GM21360 (cell line): ENCODE measurements at regions not wholly inside any gene's neighbourhood (a gene's known extent, or its start where the extent isn't known, plus 50 kb on each side); places are given as distances from the start of the nearest gene placed in this dataset.
A peak's percentile ranks its signal among the peaks of the same experiment; 100 is the strongest.

Source experiments
- ATAC-seq: cut with Tn5 transposase; IDR thresholded peaks from one replicate; pipeline ENCODE4 v1.9.1; 2021; ENCODE audit warnings: mild to moderate bottlenecking, moderate library complexity; ENCODE audit not compliant: unreplicated experiment

DNA sequence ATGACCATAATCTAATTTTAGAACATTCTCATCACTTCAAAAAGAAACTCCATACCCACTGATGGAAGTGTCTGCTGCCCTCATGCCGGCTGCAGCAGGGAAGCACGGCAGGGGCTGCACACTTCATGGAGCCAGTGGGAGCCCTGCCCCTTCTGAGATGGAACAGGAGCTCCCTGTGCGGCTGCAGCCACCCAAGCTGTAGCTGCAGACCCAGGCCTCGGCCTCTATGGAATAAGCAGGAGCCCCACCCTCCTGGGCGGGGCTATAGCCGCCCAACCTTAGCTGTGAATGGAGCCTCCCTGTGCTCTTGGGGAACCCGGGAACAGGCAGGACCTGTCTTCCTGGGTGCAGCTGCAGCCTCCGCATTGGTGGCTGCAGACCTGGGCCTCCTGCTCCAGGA, 128.5 kb downstream of the NUDT12 start:
- no peak for ATAC-seq

DNA sequence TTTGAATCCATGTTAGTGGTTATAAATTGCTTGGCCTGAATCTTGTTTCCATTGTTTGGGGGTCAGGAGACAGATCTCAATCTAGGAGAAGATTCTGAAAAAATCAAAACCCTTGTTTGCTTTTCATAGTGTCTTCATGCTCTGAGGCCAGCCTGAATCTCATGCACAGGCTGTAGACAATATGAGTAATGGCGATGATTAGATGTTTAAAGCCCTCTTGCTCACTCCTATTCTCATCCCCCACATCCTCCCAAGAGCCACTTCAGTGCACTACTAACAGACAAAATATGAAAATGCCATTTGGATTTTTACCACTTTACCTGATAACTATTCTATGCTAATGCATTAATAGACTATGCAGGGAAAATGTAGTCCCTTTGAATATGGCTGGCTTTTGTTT, 129.4 kb downstream of the NUDT12 start:
- no peak for ATAC-seq

DNA sequence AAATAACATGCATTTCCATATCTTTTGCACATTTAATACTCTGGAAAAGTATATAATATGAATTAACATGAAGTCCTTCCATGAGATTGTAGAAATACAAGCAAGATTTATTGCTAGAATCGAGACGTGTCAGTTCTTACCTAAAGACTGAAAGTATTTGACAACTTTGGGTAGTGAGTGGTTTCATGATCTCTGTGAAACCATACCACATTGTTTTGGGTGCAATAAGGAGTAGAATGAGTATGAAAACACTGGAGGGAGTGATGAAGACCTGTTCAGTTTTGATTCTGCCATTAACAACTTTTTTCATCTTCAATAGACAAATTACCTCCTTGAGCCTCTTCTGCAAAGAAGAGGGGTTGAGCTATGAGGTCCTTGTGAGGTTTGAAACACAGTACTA, 133.7 kb downstream of the NUDT12 start:
- no peak for ATAC-seq

DNA sequence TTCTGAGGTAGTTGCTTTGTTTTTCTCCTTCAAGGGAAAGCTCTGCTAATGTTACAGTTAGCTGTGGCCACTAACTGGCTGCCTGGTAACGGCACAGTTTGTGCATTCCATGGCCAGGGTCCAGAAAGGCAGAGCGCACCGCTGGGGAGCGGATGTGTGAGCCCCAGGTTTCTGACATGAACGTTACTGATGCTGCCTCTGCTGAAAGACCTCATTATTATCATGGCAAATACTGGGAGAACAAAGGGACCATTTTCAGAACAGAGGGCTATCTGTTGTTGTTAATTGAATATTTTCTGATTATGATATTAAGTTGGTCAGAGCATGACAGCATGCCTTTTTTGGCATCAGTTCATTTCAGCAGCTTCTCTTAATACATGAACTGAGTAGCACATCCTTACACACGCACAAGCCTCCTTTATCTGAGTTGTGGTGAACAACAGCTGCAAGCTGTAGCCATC, 134.1 kb downstream of the NUDT12 start:
- no peak for ATAC-seq

DNA sequence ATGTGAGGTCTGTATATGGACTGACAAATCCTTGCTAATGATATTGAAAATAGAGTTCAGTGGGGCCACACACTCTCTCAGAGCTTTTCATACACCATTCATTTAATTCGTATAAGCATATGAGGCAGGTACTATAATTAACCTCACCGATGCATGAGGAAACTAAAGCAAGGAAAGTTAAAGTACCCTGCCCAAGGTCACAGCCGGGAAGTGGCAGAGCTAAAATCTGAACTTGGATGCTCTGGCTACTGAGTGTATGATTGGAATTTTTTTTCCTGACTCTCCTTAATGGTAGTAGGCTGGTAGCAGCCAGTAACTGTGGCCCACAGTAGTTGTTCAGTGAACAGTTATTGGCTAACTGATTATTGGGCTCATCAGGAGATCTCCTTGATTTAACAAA, 135.3 kb downstream of the NUDT12 start:
- ATAC-seq = no peak

DNA sequence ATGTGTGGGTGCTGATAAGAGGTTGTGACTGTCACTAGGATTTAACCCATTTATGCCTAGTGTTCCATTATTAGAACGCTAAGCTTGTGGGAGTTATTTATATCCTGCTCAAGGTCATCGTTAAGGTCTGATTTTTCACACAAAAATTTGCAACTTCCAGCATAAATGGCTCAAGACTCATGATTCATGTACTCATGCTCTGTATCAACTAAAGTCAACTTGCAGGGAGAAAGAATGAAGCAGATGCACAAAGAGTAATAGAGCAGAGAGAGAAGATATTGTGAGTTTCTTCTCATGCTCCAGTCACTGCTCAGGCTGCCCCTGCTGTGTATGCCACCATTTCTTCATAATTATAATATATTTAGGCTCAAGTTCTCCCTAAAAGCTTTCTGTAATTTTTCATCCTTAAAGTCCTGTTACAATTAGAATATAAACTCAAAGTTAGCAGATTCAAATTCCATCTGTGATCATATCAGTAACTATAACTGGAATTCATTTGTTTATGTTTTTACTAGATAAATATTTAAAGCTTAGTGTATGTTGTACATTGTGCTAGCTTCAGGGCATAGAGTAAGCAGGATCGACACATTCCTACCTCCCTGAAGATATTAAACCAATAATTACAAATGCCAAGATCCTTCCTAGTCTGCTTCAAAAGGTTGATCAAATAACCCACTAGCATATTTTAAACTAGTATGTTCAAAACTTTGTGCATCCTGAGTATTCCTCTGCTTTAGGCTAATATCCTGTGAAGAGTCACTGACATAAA, 136.7 kb downstream of the NUDT12 start:
- no peak for ATAC-seq

DNA sequence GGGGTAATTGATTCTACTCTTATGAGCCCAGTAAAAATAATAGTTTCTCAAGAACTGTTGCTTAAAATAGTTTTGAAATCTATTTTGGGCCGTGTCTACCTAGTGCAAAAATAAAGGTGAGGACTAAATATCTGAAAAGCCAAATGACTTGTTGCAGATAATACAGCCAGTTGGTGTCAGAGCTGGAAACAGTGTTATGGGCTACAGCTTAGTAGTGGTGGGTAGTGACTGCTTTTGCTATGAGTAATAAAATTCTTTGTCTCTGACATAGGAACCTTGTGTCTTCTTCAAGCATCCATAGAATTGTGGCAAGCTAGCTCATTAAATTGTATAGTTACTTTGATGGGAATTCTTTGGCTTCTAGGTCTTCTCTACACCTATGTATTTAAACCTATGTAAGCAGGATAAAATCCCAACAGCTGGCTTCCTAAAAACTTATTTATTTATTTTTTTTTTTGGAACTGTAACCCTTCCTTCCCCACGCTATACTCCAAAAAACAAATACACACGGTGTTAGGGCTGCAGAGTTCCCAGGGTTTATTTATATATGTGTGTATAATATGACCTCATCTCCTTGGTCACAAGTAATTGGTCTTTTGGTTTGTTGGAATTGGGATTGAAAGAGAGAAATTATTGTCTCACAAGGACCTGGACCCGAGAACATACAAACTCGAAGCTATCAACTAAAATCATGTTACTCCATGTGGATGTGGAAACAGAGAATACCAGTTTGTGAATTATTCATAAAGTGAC, 138.0 kb downstream of the NUDT12 start:
- ATAC-seq = peak; percentile 71

DNA sequence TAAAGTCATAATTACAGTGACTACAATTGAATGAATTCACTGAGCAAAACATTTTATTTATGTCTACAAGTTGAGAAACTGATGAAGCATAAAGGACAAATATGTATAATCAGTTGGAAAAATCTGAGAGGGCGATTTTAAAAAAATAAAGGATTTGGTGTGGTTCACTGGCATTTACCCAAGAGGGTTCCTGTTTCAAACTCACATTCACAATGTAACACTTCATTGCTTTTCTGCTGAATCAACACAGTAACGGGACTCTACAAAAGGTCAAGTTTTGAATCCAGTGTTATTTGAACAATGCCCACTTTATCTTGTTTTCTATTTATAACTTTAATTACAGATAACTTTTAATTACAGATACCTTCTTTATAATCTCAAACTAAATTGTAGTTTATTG, 138.6 kb downstream of the NUDT12 start:
- no peak for ATAC-seq

DNA sequence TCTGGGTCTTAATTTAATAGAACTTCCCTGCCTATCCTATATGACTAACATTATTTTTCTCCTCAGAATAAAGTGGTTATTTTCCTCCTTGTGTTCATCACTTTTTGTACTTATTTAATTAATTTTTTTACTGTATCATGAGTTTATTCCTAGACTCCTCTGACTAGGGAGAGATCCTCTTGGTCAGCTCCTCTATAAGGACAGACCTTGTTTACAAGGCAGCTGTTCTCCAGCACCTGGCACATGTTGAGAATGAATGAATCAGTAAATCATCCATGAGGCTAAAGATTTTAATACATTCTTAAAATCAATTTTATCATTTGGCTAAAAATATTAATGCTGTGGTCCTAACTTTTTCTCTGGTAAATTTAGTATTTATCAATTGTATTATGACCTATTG, 139.8 kb downstream of the NUDT12 start:
- no peak for ATAC-seq

DNA sequence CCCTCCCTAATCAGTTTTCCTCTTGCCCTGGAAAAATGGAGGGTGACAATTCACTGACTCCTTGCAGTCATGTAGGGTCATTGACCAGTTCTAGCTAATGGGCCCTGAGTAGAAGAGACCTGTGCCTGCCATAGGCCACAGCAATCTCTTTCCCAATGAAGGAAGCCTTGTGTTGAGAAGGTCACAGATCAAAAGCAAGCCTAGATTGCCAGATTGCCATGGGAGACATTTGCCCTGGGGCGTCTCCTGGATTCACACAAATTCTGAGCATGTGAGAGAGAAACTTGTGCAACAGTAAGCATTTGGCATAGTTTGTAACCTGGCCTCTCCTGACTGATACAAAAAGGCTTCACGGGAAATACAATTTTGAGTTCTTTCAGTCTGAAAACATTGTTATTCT, 148.0 kb downstream of the NUDT12 start:
- no peak for ATAC-seq

DNA sequence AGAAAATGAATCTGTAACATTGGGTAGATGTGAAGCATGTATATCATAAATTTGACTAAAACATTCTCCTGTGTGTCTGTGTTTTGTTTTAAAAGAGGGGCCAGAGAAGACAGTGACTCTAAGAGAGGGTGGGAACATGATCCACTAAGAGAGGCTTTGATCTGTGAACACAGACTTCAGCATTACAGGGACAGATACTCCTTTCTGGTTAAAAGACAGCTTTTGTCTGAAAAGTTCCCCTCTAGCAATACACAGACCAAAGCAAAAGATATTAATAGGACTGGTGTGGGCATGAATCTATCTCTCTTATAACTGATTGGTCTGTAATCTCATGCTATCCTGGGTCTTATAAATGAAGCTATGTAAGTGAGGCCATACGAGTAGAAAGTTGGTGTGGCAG, 150.9 kb downstream of the NUDT12 start:
- no peak for ATAC-seq

DNA sequence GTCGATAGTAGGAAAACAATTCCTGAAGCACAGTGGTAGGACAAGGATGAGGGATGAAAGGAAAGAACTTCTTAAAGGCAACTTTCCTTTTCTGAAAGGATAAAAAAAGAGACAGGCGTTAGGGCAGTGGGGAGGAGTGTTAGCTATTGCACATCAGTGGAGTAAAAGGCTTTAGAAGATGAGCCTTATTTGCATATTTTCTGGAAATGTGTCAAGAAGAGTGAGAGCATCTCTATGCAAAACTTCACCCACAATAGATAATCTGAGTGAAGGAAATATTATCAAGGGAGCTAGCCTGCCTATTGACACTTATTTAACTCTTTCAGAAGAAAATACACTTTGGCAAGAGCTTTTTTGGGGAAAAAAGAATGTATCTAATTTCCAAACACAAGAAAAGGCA, 151.6 kb downstream of the MACIR start:
- ATAC-seq = peak; percentile 94

DNA sequence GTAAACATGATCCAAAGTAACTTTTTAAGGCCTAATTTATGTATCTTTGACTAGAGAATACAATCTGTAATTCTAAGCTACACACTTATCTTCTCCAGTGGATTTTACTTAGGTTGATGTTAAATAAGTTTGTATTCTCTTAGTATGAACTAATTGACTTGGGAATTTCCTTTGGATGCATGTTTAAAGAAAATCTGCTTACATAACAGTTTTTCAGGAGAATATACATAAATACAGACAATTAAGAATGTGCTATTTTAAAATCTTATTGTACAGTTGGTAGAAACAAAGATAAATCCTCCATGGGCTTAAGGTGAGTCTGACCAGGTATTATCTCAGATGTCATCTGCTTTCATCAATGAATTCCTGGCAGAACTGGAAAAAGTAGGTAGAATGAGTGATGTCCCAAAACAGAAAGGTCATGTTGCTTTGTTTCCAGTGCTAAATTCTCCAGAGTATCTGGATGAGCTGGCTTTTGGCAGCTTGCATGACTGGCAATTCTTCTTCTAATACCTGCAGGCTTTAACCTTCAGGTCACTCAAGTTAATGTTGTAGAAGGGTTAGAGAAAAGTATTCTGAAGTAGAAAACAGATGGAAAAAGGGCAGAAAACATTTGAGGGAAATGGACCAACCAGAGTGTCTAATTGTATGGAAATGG, 150.6 kb downstream of the MACIR start:
- ATAC-seq = no peak

DNA sequence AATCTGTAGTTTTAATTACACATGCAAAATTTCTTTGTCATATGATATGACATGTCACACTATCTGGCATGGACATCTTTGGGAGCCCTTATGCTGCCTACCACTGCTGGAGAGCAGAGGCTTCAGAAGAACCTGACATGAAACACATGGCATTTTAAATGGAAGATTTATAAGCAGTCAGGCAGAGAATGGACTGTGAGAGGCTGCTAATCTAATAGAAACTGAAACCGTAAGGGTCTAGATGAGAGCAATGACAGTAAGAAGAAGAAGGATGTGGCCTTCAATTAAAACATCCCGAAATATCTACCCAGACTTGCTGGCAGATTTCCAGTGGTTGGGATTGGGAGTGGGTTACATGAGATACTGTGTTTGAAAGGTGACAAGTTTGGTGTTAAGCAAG, 149.8 kb downstream of the MACIR start:
- no peak for ATAC-seq

DNA sequence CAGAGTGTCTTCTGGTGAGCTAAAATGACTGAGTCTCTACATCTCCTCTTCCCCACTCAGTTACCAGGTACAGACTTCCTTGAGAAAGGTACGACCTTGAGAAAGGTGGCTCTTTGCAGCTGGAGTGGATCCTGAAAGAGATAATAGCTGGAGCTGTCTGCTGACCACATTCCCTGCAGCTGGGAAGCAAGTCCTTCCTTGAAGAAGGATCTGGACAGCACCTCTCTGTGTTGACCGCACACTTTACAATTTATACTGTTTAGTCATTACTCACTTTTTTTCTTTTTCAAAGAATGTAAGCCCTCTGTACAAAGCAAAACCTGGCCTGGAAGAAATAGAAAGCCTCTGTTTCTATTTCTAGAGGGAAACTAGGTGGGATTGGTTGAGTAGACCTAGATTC, 148.8 kb downstream of the MACIR start:
- ATAC-seq = no peak

DNA sequence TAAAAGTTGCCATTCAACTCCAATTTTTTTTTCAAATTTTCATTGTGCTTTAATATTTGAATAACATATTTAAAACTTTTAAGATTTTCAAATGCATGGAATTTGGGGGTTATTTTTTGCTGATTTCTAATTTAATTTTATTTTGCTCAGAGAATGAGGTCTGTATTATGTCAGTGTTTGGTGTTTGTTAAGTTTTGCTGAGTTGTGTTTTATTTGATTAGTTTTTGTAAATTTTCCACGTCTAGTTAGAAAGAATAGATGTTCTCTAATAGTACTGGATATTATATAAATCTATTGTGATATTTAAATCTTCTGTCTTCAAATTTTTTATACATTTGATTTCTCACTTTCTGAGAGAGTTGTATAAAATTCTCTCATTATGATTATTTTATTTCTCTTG, 145.9 kb downstream of the MACIR start:
- no peak for ATAC-seq

DNA sequence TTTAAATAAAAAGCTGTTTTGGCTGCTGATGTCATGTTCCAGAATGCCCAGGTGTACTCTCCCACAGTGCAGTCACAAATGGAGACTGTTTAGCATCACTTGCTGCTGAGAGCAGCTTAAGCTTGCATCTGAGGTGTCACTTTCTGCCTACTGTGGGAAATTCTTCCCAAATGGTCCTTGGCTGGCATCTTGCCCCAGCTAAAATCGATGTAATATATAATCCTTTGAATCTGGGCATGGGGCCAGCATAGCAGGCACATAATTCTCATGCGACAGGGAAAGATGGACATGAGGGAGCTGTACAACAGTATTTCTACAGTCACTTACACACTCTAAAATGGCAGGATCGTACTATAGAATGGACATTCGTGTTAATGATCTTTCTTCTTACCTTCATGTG, 144.3 kb downstream of the MACIR start:
- no peak for ATAC-seq

DNA sequence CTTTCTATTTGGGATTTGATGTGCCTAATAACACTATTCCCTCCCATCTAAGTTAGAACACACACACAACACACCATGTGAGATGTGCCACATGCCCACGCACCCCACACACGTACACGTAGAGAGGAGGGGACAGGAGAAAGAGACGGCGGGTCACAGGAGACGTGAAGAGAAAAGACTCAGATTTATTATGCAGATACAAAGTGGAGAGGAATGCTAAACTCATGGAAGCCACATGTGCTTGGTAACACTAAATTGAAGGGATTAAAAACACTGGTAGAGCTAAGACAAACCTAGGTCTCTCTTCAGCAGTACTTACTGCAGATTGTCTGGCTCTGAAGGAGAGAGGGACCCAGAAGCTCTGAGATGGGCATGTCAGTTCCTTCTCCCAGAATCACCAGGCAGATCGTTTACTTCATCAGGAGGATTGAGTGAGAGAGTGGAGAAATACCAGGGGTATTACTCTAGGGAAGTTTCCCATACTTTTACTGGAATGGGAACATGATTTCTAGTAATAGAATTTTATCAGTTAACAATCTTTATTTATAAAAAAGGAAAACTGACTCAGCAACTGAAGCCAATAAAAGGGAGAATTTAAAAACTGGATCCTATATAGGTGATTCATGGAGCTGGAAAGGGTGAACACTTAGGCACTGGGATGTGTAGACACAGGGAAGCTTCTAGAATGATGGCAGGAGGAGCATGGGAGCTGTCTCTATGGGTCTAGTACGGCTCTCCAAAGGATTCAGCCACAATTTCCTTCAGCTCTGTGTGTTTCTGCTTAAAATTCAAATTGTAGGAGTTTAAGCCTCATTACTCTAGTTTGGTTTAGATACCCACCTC, 139.4 kb downstream of the MACIR start:
- ATAC-seq = no peak

DNA sequence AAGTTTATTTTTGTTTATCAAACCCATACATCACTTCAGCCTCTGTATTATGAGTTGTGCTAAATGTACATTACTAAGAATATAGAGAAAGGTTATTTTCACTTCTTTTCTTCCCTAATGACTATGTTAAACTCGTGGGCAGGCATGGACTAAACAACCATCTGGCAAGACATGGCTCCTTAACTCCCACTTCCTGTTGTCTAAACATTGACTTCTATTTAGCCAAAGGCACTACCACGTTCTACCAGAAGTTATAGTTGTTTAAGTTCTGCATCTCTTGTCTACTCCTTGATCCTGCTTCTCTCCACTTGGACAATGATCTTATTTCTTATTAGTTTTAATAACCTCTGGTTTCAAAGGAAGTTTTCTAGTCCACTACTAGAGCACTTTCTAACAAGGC, 136.1 kb downstream of the MACIR start:
- ATAC-seq = no peak

DNA sequence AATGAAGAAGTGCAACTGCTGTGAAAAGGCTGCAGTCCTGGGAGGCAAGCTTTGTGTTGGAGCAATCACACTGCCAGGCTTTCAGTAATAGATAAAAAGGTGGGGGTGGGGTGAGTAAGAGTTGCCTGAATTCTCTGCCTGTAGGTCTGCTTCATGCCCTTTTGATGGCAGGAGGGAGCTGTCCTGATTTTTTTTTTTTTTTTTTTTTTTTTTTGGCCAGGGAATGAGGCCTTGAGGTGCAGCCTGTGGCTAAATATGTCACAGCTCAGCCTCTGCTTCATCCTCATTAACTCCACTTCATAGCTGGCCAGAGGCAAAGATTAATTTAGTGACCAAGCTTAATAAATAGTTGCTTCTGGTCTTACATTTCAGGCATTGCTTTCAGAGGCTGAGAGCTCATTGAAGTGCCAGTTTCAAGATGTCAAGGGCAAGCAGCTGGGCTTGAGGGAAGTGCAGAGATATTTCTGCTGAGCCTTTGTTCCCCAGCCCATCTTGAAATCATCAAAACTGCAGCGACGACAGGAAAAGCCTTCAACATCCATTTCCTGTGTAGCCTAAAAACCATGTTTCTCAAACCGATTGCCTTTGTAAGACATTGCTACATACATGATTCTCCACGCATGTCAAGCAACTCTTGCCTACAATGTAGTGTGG, 134.7 kb downstream of the MACIR start:
- ATAC-seq = no peak

DNA sequence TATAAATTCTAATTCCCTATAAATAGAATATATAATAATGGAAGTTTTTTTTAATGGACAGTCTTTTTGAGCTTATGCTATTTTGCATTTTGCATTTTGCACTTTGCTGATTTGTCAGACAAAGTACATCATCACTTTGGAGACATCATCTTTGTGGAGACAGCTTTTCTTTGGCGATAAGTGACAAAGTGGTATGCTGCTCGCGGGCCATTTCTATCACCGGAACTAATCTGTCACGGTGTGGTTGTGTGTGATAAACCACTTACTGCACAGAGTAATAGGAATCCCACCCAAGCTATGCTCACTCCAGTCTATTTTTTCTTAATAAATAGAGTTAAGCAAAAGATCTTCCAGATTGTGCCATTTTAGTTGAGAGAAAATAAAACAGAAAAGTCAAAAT, 133.1 kb downstream of the MACIR start:
- no peak for ATAC-seq
